GM18861 (cell line): ENCODE measurements at regions not wholly inside any gene's neighbourhood (a gene's known extent, or its start where the extent isn't known, plus 50 kb on each side); places are given as distances from the start of the nearest gene placed in this dataset.
"Not testable (repeated sequence)": the region's sequence is repeated elsewhere in the genome, so short reads cannot be mapped to it uniquely, and the experiment has no call there.

Source experiments
- ATAC-seq: cut with Tn5 transposase; IDR thresholded peaks from one replicate; pipeline ENCODE4 v1.9.1; 2021; ENCODE audit not compliant: unreplicated experiment

GRCh38 chr5:52010454-52010853, 627.2 kb downstream of the ISL1 start:
- ATAC-seq, result no peak

- ATAC-seq, result no peak
These were observed 630.3 kb downstream of the ISL1 start for GRCh38 chr5:52013523-52013922.

- ATAC-seq, result no peak
These were observed 632.5 kb downstream of the ISL1 start for GRCh38 chr5:52015760-52016159.

DNA sequence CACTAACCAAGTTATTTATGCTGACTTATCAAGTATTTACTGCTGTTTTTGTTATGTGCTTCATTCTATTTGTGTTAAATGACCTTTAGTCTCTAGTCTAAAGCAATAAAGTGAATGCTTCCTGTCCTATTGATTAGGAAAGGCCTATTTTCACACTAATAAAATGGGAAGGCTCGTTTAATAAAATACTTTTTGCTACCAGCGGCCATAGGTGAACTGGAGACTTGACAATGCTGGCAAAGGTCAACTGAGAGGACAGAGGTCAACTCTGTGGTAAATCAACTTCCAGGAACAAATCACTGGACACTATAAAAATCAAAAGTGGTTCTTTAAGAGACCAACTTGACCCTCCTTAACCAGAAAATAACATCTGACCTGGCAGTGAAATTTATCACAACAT, 634.3 kb downstream of the ISL1 start:
- ATAC-seq, result no peak

DNA sequence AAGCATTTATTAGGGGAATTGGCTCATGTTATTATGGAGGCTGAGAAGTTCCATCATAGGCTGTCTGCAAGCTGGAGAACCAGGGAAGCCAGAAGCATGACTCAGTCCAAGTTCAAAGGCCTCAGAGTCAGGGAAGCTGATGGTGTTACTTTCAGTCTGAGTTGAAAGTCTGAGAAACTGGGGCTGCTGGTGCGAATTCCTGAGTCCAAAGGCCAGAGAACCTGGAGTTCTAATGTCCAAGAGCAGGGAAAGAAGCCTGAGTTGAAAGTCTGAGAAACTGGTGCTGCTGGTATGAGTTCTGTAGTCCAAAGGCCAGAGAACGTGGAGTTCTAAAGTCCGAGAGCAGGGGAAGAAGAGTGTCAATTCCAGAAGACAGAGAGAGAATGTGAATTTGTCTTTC, 641.1 kb downstream of the ISL1 start:
- no peak for ATAC-seq

GRCh38 chr5:52029836-52030235, 646.6 kb downstream of the ISL1 start:
- ATAC-seq, result not testable (repeated sequence)

- no peak for ATAC-seq
These were observed 658.6 kb downstream of the ISL1 start for GRCh38 chr5:52041842-52042241.

DNA sequence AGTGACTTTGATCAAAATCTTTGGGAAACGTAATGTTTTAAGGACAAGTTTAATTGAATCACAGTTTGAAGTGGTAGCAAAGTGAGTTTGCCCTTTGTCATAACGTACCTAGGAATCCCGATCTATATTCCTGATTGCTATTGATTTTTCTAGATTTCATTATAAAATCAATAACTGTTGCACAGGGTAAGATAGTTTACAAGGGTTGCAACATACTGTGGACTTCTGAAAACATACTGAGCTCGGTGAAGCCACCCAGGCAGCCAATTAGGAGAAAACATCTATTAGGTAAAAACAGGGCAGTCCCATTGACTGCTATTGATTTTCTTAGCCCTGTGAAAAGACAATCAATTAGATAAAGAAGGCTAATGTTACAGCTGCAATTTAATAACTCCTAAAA, 659.9 kb downstream of the ISL1 start:
- no peak for ATAC-seq

- no peak for ATAC-seq
These were observed 660.3 kb downstream of the ISL1 start for GRCh38 chr5:52043543-52043942.

DNA sequence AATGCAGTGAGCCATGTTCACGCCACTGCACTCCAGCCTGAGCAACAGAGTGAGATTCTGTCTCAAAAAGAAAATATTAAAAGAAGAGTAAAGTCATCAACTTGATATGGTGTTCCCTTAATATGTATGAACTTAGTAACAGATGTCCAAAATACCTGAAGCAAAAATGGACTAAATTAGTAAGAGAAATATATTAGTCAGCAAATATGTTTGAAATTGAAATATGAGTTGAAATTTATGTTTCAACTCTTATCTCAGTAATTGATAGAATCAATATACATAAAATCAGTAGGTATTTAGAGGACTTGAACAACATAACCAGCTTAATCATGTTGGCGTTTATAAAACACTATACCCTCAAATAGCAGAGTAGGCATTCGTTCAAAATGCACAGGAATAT, 668.5 kb downstream of the ISL1 start:
- ATAC-seq, result no peak

DNA sequence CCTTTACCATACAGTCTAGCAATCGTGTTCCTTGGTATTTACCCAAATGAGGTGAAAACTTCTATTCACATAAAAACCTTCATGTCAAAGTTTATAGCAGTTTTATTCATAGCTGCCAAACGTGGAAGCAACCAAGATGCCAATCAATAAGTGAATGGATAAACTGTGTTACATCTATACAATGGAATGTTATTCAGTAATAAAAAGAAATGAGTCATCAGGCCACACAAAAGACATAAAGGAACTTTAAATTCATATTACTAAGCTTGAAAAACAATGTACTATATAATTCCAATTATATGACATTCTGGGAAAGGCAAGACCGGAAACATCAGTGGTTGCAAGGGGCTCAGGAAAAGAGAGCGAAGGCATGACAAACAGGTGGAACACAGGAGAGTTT, 679.9 kb downstream of the ISL1 start:
- no peak for ATAC-seq

DNA sequence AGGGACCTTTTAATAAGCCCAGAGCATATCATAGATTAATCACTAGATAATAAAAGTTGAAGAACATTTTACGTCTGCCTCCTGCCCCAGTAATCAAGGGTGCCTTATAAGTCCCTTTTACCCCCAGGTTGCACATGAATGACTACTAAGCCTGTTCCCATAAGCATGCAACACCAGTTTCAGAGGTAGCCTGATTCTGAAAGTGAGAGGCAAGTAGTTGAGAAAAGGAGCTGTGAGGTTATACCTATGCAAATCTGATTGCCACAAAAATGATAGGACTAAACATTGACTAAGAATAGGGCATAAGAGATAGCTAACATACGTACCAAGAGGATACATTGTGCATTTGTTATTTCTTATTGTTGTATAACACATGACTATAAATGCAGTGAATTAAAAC, 681.9 kb downstream of the ISL1 start:
- ATAC-seq, result peak; percentile 71

- ATAC-seq, result no peak
These were observed 686.7 kb downstream of the ISL1 start for GRCh38 chr5:52069997-52070396.

GRCh38 chr5:52073993-52074689, 690.9 kb downstream of the ISL1 start:
- no peak for ATAC-seq

- ATAC-seq, result no peak
These were observed 694.9 kb downstream of the ISL1 start for GRCh38 chr5:52077941-52078815.

DNA sequence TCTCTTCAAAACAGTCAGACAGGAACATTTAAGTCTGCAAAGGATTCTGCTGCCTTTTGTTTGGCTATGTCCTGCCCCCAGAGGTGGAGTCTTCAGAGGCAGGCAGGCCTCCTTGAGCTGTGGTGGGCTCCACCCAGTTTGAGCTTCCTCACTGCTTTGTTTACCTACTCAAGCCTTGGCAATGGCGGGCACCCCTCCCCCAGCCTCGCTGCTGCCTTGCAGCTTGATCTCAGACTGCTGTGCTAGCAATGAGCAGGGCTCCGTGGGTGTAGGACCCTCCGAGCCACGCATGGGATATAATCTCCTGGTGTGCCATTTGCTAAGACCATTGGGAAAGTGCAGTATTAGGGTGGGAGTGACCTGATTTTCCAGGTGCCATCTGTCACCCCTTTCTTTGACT, 685.4 kb upstream of the ITGA1 start:
- not testable (repeated sequence) for ATAC-seq

DNA sequence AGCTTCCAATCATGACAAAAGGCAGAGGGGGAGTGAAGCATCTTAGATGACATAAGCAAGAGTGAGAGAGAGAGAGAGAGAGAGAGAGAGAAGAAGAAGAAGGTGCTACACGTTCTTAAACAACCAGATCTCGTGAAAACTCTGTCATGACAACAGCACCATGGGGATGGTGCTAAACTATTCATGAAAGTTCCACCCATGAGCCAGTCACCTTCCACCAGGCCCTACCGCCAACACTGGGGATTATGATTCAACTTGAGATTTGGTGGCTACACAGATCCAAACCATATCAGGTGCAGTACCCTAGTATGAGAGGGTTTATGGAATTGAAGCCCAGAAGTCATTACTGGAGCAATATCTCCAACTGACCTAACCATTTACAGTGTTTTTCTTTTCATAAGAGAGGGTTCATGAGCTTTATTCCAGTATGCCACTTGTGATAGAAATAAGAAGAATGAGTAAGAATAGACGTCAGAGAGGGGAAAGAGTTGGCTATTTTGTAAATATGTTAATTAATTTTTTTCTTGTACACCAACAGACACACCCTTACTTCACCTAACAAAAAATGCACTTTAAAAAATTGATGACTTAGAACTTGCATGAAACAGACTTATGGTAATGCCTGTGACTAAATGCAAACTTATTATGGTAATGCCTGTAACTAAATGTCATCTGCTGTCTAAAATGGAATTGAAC, 680.4 kb upstream of the ITGA1 start:
- ATAC-seq, result no peak

- ATAC-seq, result no peak
These were observed 667.9 kb upstream of the ITGA1 start for GRCh38 chr5:52119768-52120167.

DNA sequence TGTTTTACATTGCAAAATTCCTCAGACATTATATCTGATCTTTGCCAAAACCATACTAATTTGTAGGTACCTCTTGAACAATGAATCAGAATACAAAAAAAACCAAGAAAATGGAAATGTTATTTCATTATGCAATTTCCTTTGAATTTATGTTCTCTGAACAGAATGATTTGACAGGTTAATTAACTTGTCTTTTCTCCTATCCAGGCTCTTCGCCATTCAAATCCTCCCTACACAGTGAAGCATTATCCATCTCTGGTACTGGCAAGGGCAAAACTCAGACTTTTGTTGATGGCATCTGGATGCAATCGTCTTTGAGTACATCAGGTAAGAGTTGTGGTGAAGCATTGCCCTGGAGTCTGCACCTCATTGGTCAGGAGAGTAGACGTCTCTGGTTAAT, 655.7 kb upstream of the ITGA1 start:
- ATAC-seq, result no peak

DNA sequence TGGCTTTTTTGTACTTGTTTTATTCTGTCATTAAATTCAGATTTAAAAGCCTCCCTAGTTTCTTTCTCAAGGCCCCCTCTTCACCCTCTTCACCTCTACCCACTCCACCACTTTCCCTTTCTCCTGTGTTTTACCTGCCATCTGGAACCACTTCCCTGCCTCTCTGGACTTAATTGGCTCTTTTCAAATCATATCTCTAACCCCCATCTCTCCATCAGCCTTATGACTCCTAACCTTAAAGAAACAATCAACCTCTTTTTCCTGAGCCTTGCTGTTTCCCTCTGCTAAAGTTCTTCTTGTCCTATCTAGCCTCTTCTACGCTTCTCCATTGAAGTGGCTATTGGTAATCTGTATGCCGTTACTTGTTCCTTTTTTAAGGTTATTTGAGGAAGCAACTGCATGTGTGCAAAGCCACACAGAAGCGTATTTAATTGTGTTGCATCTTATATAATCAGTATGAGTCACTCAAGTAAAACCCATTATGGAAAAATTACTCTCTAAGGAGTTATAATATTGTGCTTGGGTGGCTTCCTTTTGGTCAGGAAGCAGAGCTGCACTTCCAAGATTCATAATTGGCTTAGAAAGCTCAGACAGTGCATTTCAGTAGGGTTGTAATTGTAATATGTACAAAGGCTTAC, 653.6 kb upstream of the ITGA1 start:
- ATAC-seq, result no peak

DNA sequence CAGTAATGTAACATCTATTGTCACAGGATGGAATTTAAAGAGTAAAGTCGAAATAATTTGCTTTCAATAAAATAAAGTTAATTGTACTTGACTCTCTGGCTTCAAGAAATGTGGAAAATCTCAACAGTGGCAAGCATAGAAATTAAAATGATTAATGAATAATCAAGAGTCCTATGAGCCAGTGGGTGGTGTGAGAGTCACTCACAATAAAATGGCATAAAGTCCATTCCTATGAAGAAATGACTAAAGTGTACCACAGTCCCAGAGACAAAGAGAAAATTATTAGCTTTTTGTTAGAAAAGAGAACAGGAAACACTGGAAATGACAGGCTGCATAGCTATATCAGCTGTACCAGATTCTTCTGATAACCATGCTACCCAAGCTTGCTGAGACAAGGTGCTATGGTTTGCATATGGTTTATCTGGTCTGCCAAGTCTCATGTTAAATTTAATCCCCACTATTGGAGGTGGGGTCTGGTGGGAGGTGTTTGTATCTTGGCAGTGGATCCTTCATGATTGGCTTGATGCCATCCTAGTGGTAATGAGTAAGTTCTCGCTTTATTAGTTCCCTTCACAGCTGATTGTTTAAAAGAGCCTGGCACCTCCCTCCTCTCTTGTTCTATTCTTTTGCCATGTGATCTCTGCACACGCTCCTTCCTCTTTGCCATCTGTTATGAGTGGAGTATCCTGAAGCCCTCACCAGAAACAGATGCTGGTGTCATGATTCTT, 647.7 kb upstream of the ITGA1 start:
- ATAC-seq, result no peak
